ENCODE measurements at regions not wholly inside any gene's neighbourhood (a gene's known extent, or its start where the extent isn't known, plus 50 kb on each side); places are given as distances from the start of the nearest gene placed in this dataset.

DNA sequence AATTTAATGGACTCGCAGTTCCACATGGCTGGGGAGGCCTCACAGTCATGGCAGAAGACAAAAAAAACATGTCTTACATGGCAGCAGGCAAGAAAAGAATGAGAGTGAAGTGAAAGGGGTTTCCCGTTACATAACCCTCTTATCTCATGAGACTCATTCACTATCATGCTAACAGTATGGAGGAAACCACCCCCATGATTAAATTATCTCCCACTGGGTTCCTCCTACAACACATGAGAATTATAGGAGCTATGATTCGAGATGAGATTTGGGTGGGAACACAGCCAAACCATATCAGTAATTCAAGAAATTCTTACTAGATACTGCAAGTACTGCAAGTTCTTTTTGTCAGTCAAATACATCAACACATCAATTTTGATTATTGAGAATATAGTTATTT is 311.4 kb upstream of the SLITRK3 start:
- H3K36me3 ChIP-seq (ENCODE audit: control insufficient read depth in 1 of 2, insufficient read depth in 2 of 2, low read length in 2 of 2) = no peaks in the 10 kb centered on the region
- H3K9me2 ChIP-seq (ENCODE audit: insufficient read depth) = peaks cover 3% of the 10 kb centered on the region; the same call in 1 of the 2 replicates
- no peaks in the 10 kb centered on the region for H4K20me1 ChIP-seq (ENCODE audit: insufficient read depth)
- TF ChIP-seq TCF7L2 (IDR thresholded peaks at IDR 0.05; ENCODE audit: borderline replicate concordance, extremely low read depth, insufficient read depth, insufficient read length) (no peak), MAX (IDR thresholded peaks at IDR 0.05) (no peak), YY1 (IDR thresholded peaks at IDR 0.05; ENCODE audit: extremely low read depth, insufficient replicate concordance, low read depth, low read length) (no peak), CEBPB (IDR thresholded peaks at IDR 0.05; ENCODE audit: low read depth) (no peak), RAD21 (IDR thresholded peaks at IDR 0.05; ENCODE audit: low read depth) (no peak), ZFX (IDR thresholded peaks at IDR 0.05) (no peak), POLR2A (IDR thresholded peaks at IDR 0.05; ENCODE audit: borderline replicate concordance, extremely low read depth, insufficient read depth, insufficient read length) (no peak), JUND (IDR thresholded peaks at IDR 0.05) (no peak), FOSL1 (IDR thresholded peaks at IDR 0.05; ENCODE audit: low read depth) (no peak), ZBTB33 (IDR thresholded peaks at IDR 0.05; ENCODE audit: extremely low read depth, insufficient replicate concordance, low read length) (no peak), POLR2AphosphoS5 (IDR thresholded peaks at IDR 0.05; ENCODE audit: low read depth, low read length) (no peak), EGR1 (IDR thresholded peaks at IDR 0.05; ENCODE audit: low read depth) (no peak), ZNF274 (IDR thresholded peaks at IDR 0.05; ENCODE audit: low read depth, low read length) (no peak), SIN3A (IDR thresholded peaks at IDR 0.05; ENCODE audit: low read depth) (no peak), EZH2 (IDR thresholded peaks at IDR 0.05) (no peak)
- TF ChIP-seq, protein P1, sequence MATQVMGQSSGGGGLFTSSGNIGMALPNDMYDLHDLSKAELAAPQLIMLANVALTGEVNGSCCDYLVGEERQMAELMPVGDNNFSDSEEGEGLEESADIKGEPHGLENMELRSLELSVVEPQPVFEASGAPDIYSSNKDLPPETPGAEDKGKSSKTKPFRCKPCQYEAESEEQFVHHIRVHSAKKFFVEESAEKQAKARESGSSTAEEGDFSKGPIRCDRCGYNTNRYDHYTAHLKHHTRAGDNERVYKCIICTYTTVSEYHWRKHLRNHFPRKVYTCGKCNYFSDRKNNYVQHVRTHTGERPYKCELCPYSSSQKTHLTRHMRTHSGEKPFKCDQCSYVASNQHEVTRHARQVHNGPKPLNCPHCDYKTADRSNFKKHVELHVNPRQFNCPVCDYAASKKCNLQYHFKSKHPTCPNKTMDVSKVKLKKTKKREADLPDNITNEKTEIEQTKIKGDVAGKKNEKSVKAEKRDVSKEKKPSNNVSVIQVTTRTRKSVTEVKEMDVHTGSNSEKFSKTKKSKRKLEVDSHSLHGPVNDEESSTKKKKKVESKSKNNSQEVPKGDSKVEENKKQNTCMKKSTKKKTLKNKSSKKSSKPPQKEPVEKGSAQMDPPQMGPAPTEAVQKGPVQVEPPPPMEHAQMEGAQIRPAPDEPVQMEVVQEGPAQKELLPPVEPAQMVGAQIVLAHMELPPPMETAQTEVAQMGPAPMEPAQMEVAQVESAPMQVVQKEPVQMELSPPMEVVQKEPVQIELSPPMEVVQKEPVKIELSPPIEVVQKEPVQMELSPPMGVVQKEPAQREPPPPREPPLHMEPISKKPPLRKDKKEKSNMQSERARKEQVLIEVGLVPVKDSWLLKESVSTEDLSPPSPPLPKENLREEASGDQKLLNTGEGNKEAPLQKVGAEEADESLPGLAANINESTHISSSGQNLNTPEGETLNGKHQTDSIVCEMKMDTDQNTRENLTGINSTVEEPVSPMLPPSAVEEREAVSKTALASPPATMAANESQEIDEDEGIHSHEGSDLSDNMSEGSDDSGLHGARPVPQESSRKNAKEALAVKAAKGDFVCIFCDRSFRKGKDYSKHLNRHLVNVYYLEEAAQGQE (IDR thresholded peaks at IDR 0.05; ENCODE audit: low read depth) = no peak
- RAD21 ChIA-PET (ENCODE audit: low non-redundant PET in 1 of 2, low total read pairs in 2 of 2, uncharacterized antibody in 2 of 2, unreplicated experiment in 2 of 2) = no interaction called here
- ATAC-seq (no peak), DNase-seq (ENCODE audit: low read depth, low spot score) (no peak)
- CTCF ChIA-PET = no interaction called here
- H3K9me3 ChIP-seq (ENCODE audit: control insufficient read depth in 1 of 2, insufficient read depth in 1 of 2, low read depth in 1 of 2, low read length in 2 of 2) = 0 out of 4 replicates have a peak, but pooled peaks cover 0 to 4% of the 10 kb centered on the region in 2 experiments
- BruUV-seq (replicated peaks) = no TSS peak
- no peaks in the 10 kb centered on the region for H3K27me3 ChIP-seq (ENCODE audit: insufficient read depth, low read length)
- H3K9ac ChIP-seq (ENCODE audit: low read length) = no peak overlapping the region
- no peak overlapping the region for H3K27ac ChIP-seq (ENCODE audit: low read depth, low read length)
- intact Hi-C loops (cut with micrococcal nuclease) = no loop called here
- no peaks in the 10 kb centered on the region for H3K79me2 ChIP-seq (ENCODE audit: insufficient read depth, low read length)
- no peak overlapping the region for H2AFZ ChIP-seq (ENCODE audit: low read depth, low read length, poor library complexity, severe bottlenecking)
- POLR2A ChIA-PET = no interaction called here
- no peak overlapping the region for H3K4me3 ChIP-seq (replicated peaks in 1 of 2; ENCODE audit: low read depth in 1 of 2, low read length in 2 of 2)
- H3K4me2 ChIP-seq (ENCODE audit: low read length) = no peak overlapping the region
- no peaks in the 10 kb centered on the region for H3K4me1 ChIP-seq (ENCODE audit: control insufficient read depth in 1 of 2, insufficient read depth in 2 of 2, low read length in 2 of 2)
